CD4-positive, alpha-beta memory T cell (primary cell): ENCODE measurements at regions not wholly inside any gene's neighbourhood (a gene's known extent, or its start where the extent isn't known, plus 50 kb on each side); places are given as distances from the start of the nearest gene placed in this dataset.
A peak's percentile ranks its signal among the peaks of the same experiment; 100 is the strongest.

ENCODE experiments used
- CTCF ChIA-PET: fragments of 350-600 bp; sonication (Branson Sonifier 250); formaldehyde crosslinking; loops from one replicate; lab custom pipeline; 2021; ENCODE audit warnings: inconsistent platforms; ENCODE audit not compliant: partially characterized antibody; lab: Charles Lee
- POLR2A ChIA-PET: fragments of 350-600 bp; sonication (Branson Sonifier 250); formaldehyde crosslinking; loops from one replicate; lab custom pipeline; 2021; ENCODE audit not compliant: partially characterized antibody; lab: Charles Lee
- DNase-seq, 5 donors: peaks; one replicate each; pipeline versions ENCODE4 v3.0.0 to v3.0.0-alpha.2; 2020 to 2022; ENCODE audit warnings: mixed read lengths in 1 of 5
- H3K27ac ChIP-seq: one replicate; pipeline ENCODE4 v1.7.0; 2013; ENCODE audit warnings: low read depth, low read length
- H3K27me3 ChIP-seq: 2 replicates; pipeline ENCODE4 v1.7.0; 2013; ENCODE audit warnings: mild to moderate bottlenecking, low read length, moderate library complexity; ENCODE audit not compliant: insufficient read depth
- H3K36me3 ChIP-seq: 2 replicates; pipeline ENCODE4 v1.7.0; 2013; ENCODE audit warnings: mild to moderate bottlenecking, low read length, moderate library complexity; ENCODE audit not compliant: insufficient read depth
- H3K4me1 ChIP-seq: 2 replicates; pipeline ENCODE4 v1.7.0; 2013; ENCODE audit warnings: mild to moderate bottlenecking, low read length, moderate library complexity; ENCODE audit not compliant: insufficient read depth
- H3K4me3 ChIP-seq, 2 donors: one replicate each; pipeline ENCODE4 v1.7.0; 2013; ENCODE audit warnings: low read length in 2 of 2, mild to moderate bottlenecking in 1 of 2
- H3K9me3 ChIP-seq, 2 donors: one replicate each; pipeline ENCODE4 v1.7.0; 2013; ENCODE audit warnings: low read length in 2 of 2, control low read depth in 1 of 2; ENCODE audit not compliant: control insufficient read depth in 1 of 2
- H3K27ac Mint-ChIP-seq, 7 donors: one replicate each; pipeline ENCODE4 v1.8.0; 2020 to 2021; ENCODE audit warnings: mixed read lengths in 7 of 7, mild to moderate bottlenecking in 6 of 7, inconsistent platforms in 3 of 7, moderate library complexity in 3 of 7
- H3K27me3 Mint-ChIP-seq, 2 donors: one replicate each; pipeline ENCODE4 v1.8.0; 2020 to 2021; ENCODE audit warnings: mixed read lengths in 2 of 2
- H3K36me3 Mint-ChIP-seq, 2 donors: one replicate each; pipeline ENCODE4 v1.8.0; 2020 to 2021; ENCODE audit warnings: mixed read lengths in 2 of 2, inconsistent platforms in 1 of 2, mild to moderate bottlenecking in 1 of 2
- H3K4me1 Mint-ChIP-seq, 4 donors: one replicate each; pipeline ENCODE4 v1.8.0; 2020 to 2021; ENCODE audit warnings: mixed read lengths in 4 of 4, mild to moderate bottlenecking in 1 of 4
- H3K4me3 Mint-ChIP-seq, 8 donors: one replicate each; pipeline ENCODE4 v1.8.0; 2020 to 2021; ENCODE audit warnings: mixed read lengths in 8 of 8, mild to moderate bottlenecking in 7 of 8, moderate library complexity in 6 of 8, inconsistent platforms in 3 of 8
- H3K9me3 Mint-ChIP-seq, 8 donors: one replicate each; pipeline ENCODE4 v1.8.0; 2020 to 2021; ENCODE audit warnings: mixed read lengths in 8 of 8, mild to moderate bottlenecking in 5 of 8, inconsistent platforms in 3 of 8, moderate library complexity in 1 of 8
- intact Hi-C: fragments of 100-400 bp; cut with micrococcal nuclease; formaldehyde crosslinking; loops from one replicate; pipeline ENCODE4 v1.15.1; 2023

DNA sequence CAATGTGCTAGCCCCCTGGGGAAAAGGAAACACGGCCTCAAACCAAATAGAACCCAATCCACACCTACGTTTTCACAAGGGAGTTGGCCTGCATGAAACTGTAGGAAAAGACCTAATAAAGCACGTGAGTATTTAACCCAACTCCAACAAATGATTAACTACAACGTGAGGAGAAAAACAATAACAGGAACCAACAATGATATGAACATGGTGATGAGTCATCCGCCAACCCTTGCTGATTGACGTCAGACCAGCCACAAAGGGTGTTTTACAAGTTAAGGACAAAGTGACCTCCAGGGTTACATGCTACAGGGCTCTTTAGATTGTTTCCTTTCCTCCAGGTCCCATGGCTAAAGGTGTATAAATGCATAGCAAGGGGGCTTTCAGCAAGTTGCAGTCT lies 460.5 kb downstream of the COG6 start:
- Histone ChIP-seq H3K27me3 (no peaks in the 10 kb centered on the region), H3K4me1 (peaks cover 13% of the 10 kb centered on the region), H3K4me3 (no peak overlapping the region), H3K27ac (no peak overlapping the region), H3K9me3 (no peaks in the 10 kb centered on the region), H3K36me3 (no peaks in the 10 kb centered on the region)
- DNase-seq: peak; percentile 34 to 79 (median 40)
- Mint-ChIP-seq H3K27me3 (no peaks in the 10 kb centered on the region), H3K36me3 (no peaks in the 10 kb centered on the region), H3K4me3 (peak overlapping the region in 3 of 8 donors; percentile 7 to 52 (median 37)), H3K27ac (peak overlapping the region; percentile 1 to 92 (median 70)), H3K4me1 (peaks cover 11 to 17% (median 14%) of the 10 kb centered on the region in 4 donors), H3K9me3 (peaks cover 0 to 5% (median 2%) of the 10 kb centered on the region in 8 donors)
- intact Hi-C loops: no loop called here
- ChIA-PET CTCF (interaction anchor here (1.6 kb wide), 1 partner anchor 90 kb away, joined by 7 read pairs; no protein-coding TSS in a partner anchor), POLR2A (interaction anchor here (0.7 to 1.0 kb wide), 2 partner anchors 8 to 549 kb away, joined by 3 to 4 read pairs; no protein-coding TSS in a partner anchor)

DNA sequence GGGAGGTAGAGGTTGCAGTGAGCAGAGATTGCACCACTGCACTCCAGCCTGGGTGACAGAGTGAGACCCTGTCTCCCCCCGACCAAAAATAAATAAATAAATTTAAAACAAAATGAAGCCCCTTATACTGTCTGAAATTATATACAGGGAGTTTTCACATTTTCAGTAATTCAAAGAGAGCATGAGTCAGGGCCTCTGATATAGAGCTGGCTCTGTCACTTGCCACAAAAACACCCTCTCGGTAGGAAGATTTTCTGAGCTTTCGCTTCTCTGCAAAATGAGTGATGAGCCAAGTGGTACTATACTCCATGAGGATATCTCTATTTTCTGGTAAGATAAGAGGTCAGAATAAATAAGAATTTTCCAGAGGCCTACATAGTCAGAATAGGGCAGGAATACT lies 462.9 kb downstream of the COG6 start:
- H3K27me3 Mint-ChIP-seq: no peaks in the 10 kb centered on the region
- Histone ChIP-seq H3K4me3 (no peak overlapping the region), H3K4me1 (peaks cover 13% of the 10 kb centered on the region), H3K27me3 (no peaks in the 10 kb centered on the region), H3K9me3 (no peaks in the 10 kb centered on the region), H3K36me3 (no peaks in the 10 kb centered on the region), H3K27ac (no peak overlapping the region)
- ChIA-PET CTCF (no interaction called here), POLR2A (interaction anchor here (0.6 kb wide), 1 partner anchor 87 kb away, joined by 3 read pairs; no protein-coding TSS in a partner anchor)
- H3K27ac Mint-ChIP-seq: peak overlapping the region in 1 of 7 donors; percentile 44
- no peak for DNase-seq
- no peaks in the 10 kb centered on the region for H3K36me3 Mint-ChIP-seq
- H3K4me1 Mint-ChIP-seq: peaks cover 11 to 17% (median 14%) of the 10 kb centered on the region in 4 donors
- H3K9me3 Mint-ChIP-seq: peaks cover 0 to 5% (median 2%) of the 10 kb centered on the region in 8 donors
- intact Hi-C loops: no loop called here
- H3K4me3 Mint-ChIP-seq: no peak overlapping the region

DNA sequence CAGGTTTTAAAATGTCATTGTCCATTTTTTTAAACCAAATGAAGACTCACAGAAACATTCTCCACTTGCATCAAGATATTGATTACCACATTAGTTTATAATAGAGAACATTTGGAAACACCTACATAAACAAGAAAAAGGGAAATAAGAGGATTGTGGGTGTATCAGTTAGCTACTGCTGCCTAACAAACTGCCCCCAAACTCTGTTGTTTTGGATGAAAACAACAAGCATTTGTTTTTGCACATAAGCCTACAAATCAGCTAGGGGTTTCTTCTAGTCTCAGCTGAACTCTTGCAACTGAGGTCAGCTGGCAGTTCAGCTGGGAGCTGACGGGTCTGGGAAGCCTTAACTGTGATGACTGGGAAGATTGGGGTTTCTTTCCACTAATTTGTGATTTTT lies 464.4 kb downstream of the COG6 start:
- peaks cover 11 to 17% (median 14%) of the 10 kb centered on the region in 4 donors for H3K4me1 Mint-ChIP-seq
- POLR2A ChIA-PET: interaction anchor here (0.8 kb wide), 1 partner anchor 10 kb away, joined by 3 read pairs; no protein-coding TSS in a partner anchor
- Histone ChIP-seq H3K4me3 (no peak overlapping the region), H3K27me3 (no peaks in the 10 kb centered on the region), H3K4me1 (peaks cover 13% of the 10 kb centered on the region), H3K27ac (no peak overlapping the region), H3K36me3 (no peaks in the 10 kb centered on the region), H3K9me3 (no peaks in the 10 kb centered on the region)
- no peaks in the 10 kb centered on the region for H3K27me3 Mint-ChIP-seq
- H3K36me3 Mint-ChIP-seq: no peaks in the 10 kb centered on the region
- no peak overlapping the region for H3K27ac Mint-ChIP-seq
- no peak overlapping the region for H3K4me3 Mint-ChIP-seq
- intact Hi-C loops: no loop called here
- DNase-seq: no peak
- peaks cover 0 to 5% (median 2%) of the 10 kb centered on the region in 8 donors for H3K9me3 Mint-ChIP-seq
- CTCF ChIA-PET: interaction anchor here (0.9 kb wide), 2 partner anchors 8 to 55 kb away, joined by 3 read pairs; no protein-coding TSS in a partner anchor

DNA sequence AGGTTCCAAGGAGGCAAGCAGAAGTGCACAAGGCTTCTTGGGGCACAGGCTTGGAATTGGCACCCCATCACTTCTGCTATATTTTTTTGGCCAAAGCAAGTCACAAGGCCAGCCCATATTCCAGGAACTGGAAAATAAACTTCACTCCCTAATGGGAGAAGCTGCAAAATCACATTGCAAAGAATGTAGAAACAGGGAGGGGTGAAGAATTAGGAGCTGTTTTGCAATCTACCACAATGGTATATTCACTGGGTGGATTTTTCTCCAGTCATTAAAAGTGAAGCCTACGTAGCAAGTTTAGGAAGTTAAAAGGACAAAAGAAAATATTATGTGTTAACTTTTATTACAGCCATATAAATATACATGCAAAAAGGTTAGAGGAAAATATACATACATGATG lies 464.8 kb downstream of the COG6 start:
- H3K4me3 ChIP-seq: no peak overlapping the region
- H3K36me3 Mint-ChIP-seq: no peaks in the 10 kb centered on the region
- H3K4me1 ChIP-seq: peaks cover 12% of the 10 kb centered on the region
- H3K4me3 Mint-ChIP-seq: no peak overlapping the region
- H3K4me1 Mint-ChIP-seq: peaks cover 9 to 14% (median 12%) of the 10 kb centered on the region in 4 donors
- ChIA-PET CTCF (interaction anchor here (0.9 kb wide), 2 partner anchors 9 to 54 kb away, joined by 3 read pairs; no protein-coding TSS in a partner anchor), POLR2A (no interaction called here)
- no peaks in the 10 kb centered on the region for H3K36me3 ChIP-seq
- H3K27ac Mint-ChIP-seq: no peak overlapping the region
- H3K9me3 Mint-ChIP-seq: peaks cover 0 to 5% (median 2%) of the 10 kb centered on the region in 8 donors
- no peaks in the 10 kb centered on the region for H3K27me3 Mint-ChIP-seq
- H3K27ac ChIP-seq: no peak overlapping the region
- intact Hi-C loops: no loop called here
- H3K9me3 ChIP-seq: no peaks in the 10 kb centered on the region
- H3K27me3 ChIP-seq: no peaks in the 10 kb centered on the region
- no peak for DNase-seq

DNA sequence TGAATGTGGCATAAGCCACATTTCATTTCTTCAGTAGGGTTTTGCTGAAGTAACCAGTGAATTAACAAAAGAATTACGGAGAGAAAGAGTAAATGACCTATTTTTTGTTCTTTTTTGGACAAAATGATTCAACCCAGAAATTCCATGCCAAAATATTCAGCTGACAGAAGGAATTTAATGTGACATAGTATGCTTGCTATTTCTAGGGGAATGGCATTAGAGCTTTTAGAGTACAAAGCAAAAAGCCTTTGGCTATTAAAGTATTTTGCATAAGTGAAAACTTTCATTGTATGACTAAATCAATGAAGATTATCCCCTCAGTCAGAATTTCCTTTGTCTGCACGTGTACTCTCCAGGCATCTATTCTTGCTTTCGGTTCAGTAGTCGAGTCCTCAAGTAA lies 465.3 kb downstream of the COG6 start:
- no peaks in the 10 kb centered on the region for H3K9me3 ChIP-seq
- Mint-ChIP-seq H3K4me1 (peaks cover 7 to 9% (median 9%) of the 10 kb centered on the region in 4 donors), H3K9me3 (peaks cover 0 to 5% (median 2%) of the 10 kb centered on the region in 8 donors), H3K27ac (no peak overlapping the region), H3K27me3 (no peaks in the 10 kb centered on the region), H3K36me3 (no peaks in the 10 kb centered on the region), H3K4me3 (no peak overlapping the region)
- H3K36me3 ChIP-seq: no peaks in the 10 kb centered on the region
- H3K4me3 ChIP-seq: no peak overlapping the region
- H3K27me3 ChIP-seq: no peaks in the 10 kb centered on the region
- no peak for DNase-seq
- H3K4me1 ChIP-seq: peaks cover 7% of the 10 kb centered on the region
- POLR2A ChIA-PET: interaction anchor here (1.0 kb wide), 1 partner anchor 26 kb away, joined by 3 read pairs; no protein-coding TSS in a partner anchor
- CTCF ChIA-PET: interaction anchor here (0.9 kb wide), 1 partner anchor 9 kb away, joined by 3 read pairs; no protein-coding TSS in a partner anchor
- intact Hi-C loops: no loop called here
- no peak overlapping the region for H3K27ac ChIP-seq

DNA sequence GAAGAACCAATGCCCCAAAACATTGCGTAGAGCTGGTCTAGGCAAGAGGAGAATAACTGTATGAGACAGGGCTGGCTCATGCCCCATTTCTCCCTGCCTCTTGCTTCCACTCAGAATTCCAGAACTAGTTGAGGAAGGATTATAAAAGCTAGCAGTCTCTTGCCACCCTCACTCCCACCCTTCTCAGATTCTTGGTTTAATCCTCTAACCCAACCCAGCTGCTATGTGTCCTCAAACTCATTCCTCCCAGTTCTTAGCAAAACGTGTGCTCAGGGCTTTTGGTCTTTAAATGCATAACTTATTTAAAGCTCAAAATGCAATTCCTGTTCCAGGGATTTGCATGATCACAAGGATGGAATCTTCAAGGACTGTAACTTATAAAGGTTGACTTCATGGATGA lies 466.3 kb downstream of the COG6 start:
- H3K4me1 Mint-ChIP-seq: peaks cover 4 to 8% (median 6%) of the 10 kb centered on the region in 4 donors
- no peak overlapping the region for H3K27ac Mint-ChIP-seq
- H3K4me3 Mint-ChIP-seq: no peak overlapping the region
- H3K36me3 ChIP-seq: no peaks in the 10 kb centered on the region
- no peaks in the 10 kb centered on the region for H3K27me3 ChIP-seq
- H3K27ac ChIP-seq: no peak overlapping the region
- H3K4me3 ChIP-seq: no peak overlapping the region
- CTCF ChIA-PET: no interaction called here
- peaks cover 7% of the 10 kb centered on the region for H3K4me1 ChIP-seq
- H3K9me3 Mint-ChIP-seq: peaks cover 0 to 5% (median 2%) of the 10 kb centered on the region in 8 donors
- H3K36me3 Mint-ChIP-seq: no peaks in the 10 kb centered on the region
- POLR2A ChIA-PET: interaction anchor here (1.0 kb wide), 2 partner anchors 25 to 69 kb away, joined by 3 to 5 read pairs; no protein-coding TSS in a partner anchor
- DNase-seq: no peak
- no peaks in the 10 kb centered on the region for H3K9me3 ChIP-seq
- H3K27me3 Mint-ChIP-seq: no peaks in the 10 kb centered on the region
- intact Hi-C loops: no loop called here

DNA sequence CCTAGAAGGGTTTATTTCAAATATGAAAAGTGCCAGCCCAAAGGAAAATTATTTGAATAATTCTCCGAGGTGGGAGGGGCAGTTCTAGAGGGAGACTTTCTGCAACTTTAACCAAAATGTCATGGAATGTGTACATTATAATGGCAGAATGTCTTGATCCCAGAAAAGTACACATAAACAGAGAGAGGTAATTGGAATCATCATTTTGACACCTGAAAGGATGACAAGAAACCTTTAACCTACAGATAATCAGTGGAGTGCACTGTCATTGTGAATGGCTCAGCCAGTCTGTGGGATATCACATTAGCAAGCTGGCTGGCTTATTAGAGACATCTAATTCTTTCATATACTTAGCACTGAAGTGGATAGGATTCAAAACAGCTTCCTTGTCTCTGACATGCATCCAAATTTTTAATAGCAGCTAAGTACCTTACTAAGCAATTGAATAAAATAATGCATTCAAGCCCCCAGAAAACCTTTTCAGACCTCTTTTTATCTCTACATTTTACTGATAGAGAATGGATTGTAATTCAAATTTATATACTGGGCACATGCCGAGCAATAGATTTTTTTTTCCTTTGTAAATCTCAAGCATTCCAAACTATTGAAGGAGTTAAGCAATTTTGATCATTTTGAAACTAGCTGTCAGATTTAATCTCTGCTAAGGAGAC lies 468.6 kb downstream of the COG6 start:
- Mint-ChIP-seq H3K9me3 (peaks cover 0 to 5% (median 2%) of the 10 kb centered on the region in 8 donors), H3K4me1 (peaks cover 12 to 25% (median 19%) of the 10 kb centered on the region in 4 donors), H3K4me3 (no peak overlapping the region), H3K36me3 (no peaks in the 10 kb centered on the region), H3K27me3 (no peaks in the 10 kb centered on the region), H3K27ac (peak overlapping the region in 1 of 7 donors; percentile 7)
- intact Hi-C loops: no loop called here
- CTCF ChIA-PET: interaction anchor here (1.1 to 1.8 kb wide), 3 partner anchors 14 to 63 kb away, joined by 3 to 5 read pairs (median 3); no protein-coding TSS in a partner anchor
- H3K9me3 ChIP-seq: no peaks in the 10 kb centered on the region
- H3K4me1 ChIP-seq: peaks cover 20% of the 10 kb centered on the region
- no peak for DNase-seq
- H3K27ac ChIP-seq: no peak overlapping the region
- H3K36me3 ChIP-seq: no peaks in the 10 kb centered on the region
- H3K27me3 ChIP-seq: no peaks in the 10 kb centered on the region
- POLR2A ChIA-PET: interaction anchor here (1.4 kb wide), 1 partner anchor 9 kb away, joined by 3 read pairs; no protein-coding TSS in a partner anchor
- H3K4me3 ChIP-seq: no peak overlapping the region
